Stomach (tissue), 8 donors: ENCODE measurements at regions not wholly inside any gene's neighbourhood (a gene's known extent, or its start where the extent isn't known, plus 50 kb on each side); places are given as distances from the start of the nearest gene placed in this dataset.

Source experiments
- DNase-seq, 2 donors: peaks; one replicate each; pipeline versions ENCODE4 v3.0.0 to v3.0.0-alpha.2; 2013 to 2019
- H3K27ac ChIP-seq, 5 donors: fragments of 200-600 bp in 4 of 5; sonication (generic) in 4 of 5; one replicate each; pipeline ENCODE4 v1.5.1; 2013 to 2019; ENCODE audit warnings: mild to moderate bottlenecking in 1 of 5, moderate library complexity in 1 of 5
- H3K27me3 ChIP-seq, 3 donors: fragments of 200-600 bp; sonication (generic); one replicate each; pipeline ENCODE4 v1.5.1; 2017 to 2019; ENCODE audit warnings: mixed run types in 1 of 3
- H3K36me3 ChIP-seq, 4 donors: fragments of 200-600 bp; sonication (generic); 1 replicate in 3 of 4; 2 replicates in 1 of 4; pipeline ENCODE4 v1.5.1; 2016 to 2019
- H3K4me1 ChIP-seq, 4 donors: fragments of 200-600 bp; sonication (generic); one replicate each; pipeline ENCODE4 v1.5.1; 2016 to 2019
- H3K4me3 ChIP-seq, 4 donors: fragments of 200-600 bp; sonication (generic) in 3 of 4; one replicate each; pipeline ENCODE4 v1.5.1; 2016 to 2019; ENCODE audit warnings: mild to moderate bottlenecking in 1 of 4
- H3K9me3 ChIP-seq, 4 donors: fragments of 200-600 bp; sonication (generic); one replicate each; pipeline ENCODE4 v1.5.1; 2016 to 2019
- EP300 ChIP-seq: sonication (generic); formaldehyde crosslinking; IDR thresholded peaks from one replicate; pipeline ENCODE4 v1.6.1; 2017; ENCODE audit warnings: antibody characterized with exemption
- POLR2A ChIP-seq, 4 donors: fragments of 450-650 bp; IDR thresholded peaks; one replicate each; pipeline ENCODE4 v1.6.1; 2016; ENCODE audit warnings: antibody characterized with exemption in 4 of 4, control low read depth in 2 of 4, mild to moderate bottlenecking in 1 of 4, moderate library complexity in 1 of 4
- POLR2AphosphoS5 ChIP-seq, 3 donors: sonication (generic); formaldehyde crosslinking; IDR thresholded peaks; one replicate each; pipeline ENCODE4 v1.6.1; 2016; ENCODE audit warnings: antibody characterized with exemption in 3 of 3
- WGBS, 5 donors: extraction: QIAGEN DNeasy Blood & Tissue Kit in 3 of 5; methylation state at CpG; one replicate each; pipeline versions ENCODE4 v1.1.5 to v1.1.7; 2013 to 2018; 5-methylcytosine and 5-hydroxymethylcytosine counted together
- intact Hi-C: fragments of 100-400 bp; cut with DNase I; formaldehyde crosslinking; loops from one replicate; pipeline ENCODE4 v1.15.1; 2023; ENCODE audit warnings: low total_unique reads
- TF ChIP-seq, protein P1 (sequence below), 7 experiments: fragments of 450-650 bp in 4 of 7; fragments of 200-600 bp in 3 of 7; sonication (generic) in 3 of 7; IDR thresholded peaks; one replicate each; pipeline ENCODE4 v1.5.1; 2016 to 2019; ENCODE audit warnings: antibody characterized with exemption in 7 of 7, control low read depth in 2 of 7, mild to moderate bottlenecking in 1 of 7
- donor health status: healthy with polysubstance abuse.
- donor health status: Bipolar disorder and iron deficiency.
- donor health status: healthy.

DNA sequence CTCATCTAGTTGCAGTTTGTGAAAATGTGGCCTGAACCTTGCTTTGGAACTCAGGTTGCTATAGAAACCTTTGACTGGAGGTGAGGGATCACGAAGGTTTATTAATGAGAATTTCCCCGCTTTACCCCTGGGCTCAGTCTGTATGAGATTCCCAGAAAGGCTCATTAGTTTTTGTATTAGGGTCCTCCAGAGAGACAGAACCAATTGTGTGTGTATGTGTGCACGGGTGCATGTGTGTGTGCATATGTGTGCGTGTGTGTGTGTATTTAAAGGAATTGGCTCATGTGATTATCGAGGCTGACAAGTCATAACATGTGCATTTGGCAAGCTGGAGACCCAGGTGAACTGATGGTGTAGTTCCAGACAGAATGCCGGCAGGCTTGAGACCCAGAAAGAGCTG, 113.8 kb upstream of the DLX2 start:
- TF ChIP-seq POLR2A (IDR thresholded peaks at IDR 0.05) (no peak), POLR2AphosphoS5 (IDR thresholded peaks at IDR 0.05) (no peak)
- TF ChIP-seq, protein P1, sequence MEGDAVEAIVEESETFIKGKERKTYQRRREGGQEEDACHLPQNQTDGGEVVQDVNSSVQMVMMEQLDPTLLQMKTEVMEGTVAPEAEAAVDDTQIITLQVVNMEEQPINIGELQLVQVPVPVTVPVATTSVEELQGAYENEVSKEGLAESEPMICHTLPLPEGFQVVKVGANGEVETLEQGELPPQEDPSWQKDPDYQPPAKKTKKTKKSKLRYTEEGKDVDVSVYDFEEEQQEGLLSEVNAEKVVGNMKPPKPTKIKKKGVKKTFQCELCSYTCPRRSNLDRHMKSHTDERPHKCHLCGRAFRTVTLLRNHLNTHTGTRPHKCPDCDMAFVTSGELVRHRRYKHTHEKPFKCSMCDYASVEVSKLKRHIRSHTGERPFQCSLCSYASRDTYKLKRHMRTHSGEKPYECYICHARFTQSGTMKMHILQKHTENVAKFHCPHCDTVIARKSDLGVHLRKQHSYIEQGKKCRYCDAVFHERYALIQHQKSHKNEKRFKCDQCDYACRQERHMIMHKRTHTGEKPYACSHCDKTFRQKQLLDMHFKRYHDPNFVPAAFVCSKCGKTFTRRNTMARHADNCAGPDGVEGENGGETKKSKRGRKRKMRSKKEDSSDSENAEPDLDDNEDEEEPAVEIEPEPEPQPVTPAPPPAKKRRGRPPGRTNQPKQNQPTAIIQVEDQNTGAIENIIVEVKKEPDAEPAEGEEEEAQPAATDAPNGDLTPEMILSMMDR (IDR thresholded peaks at IDR 0.05) = no peak
- WGBS, 5 donors = 83 to 90% (median 86%) methylated on average over 6 of the region's 6 CpGs
- no peaks in the 10 kb centered on the region for H3K36me3 ChIP-seq

DNA sequence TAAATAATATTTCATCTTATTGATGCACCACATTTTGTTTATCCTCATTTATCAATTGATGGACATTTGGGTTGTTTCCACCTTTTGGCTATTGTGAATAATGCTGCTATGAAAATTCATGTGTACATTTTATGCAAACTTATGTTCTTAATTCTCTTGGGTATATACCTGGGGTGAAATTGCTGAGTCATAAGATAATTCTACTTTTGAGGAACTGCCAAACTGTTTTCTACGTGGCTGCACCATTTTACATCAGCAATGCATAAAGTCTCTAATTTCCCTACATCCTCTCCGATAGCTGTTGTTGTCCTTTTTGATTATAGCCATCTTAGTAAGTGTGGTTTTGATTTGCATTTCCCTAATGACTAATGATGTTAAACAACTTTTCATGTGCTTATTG, 116.5 kb upstream of the DLX2 start:
- no peak for TF ChIP-seq POLR2AphosphoS5 (IDR thresholded peaks at IDR 0.05)
- TF ChIP-seq, protein P1 (IDR thresholded peaks at IDR 0.05) = no peak
- no peak for TF ChIP-seq POLR2A (IDR thresholded peaks at IDR 0.05)
- no peak for TF ChIP-seq EP300
- Histone ChIP-seq H3K4me1 (peaks cover 0 to 7% (median 0%) of the 10 kb centered on the region in 4 donors), H3K9me3 (no peaks in the 10 kb centered on the region), H3K4me3 (no peak overlapping the region), H3K36me3 (no peaks in the 10 kb centered on the region), H3K27me3 (no peaks in the 10 kb centered on the region), H3K27ac (no peak overlapping the region)
- WGBS, 5 donors = 57 to 76% (median 64%) methylated on average over 2 of the region's 2 CpGs
- no peak for DNase-seq
- intact Hi-C loops = no loop called here

More for the DNA sequence above, 113.8 kb upstream of the DLX2 start:
- Histone ChIP-seq H3K4me1 (no peaks in the 10 kb centered on the region), H3K27me3 (no peaks in the 10 kb centered on the region), H3K4me3 (no peak overlapping the region), H3K9me3 (no peaks in the 10 kb centered on the region), H3K27ac (no peak overlapping the region)
- no peak for DNase-seq
- intact Hi-C loops = no loop called here

- Histone ChIP-seq H3K9me3 (no peaks in the 10 kb centered on the region), H3K27me3 (no peaks in the 10 kb centered on the region), H3K36me3 (no peaks in the 10 kb centered on the region), H3K4me3 (no peak overlapping the region), H3K4me1 (peaks cover 0 to 7% (median 0%) of the 10 kb centered on the region in 4 donors), H3K27ac (no peak overlapping the region)
- TF ChIP-seq POLR2AphosphoS5 (IDR thresholded peaks at IDR 0.05) = no peak
- intact Hi-C loops = no loop called here
- no peak for DNase-seq
Observed at GRCh38 chr2:172220121-172220520, 117.4 kb upstream of the DLX2 start.

DNA sequence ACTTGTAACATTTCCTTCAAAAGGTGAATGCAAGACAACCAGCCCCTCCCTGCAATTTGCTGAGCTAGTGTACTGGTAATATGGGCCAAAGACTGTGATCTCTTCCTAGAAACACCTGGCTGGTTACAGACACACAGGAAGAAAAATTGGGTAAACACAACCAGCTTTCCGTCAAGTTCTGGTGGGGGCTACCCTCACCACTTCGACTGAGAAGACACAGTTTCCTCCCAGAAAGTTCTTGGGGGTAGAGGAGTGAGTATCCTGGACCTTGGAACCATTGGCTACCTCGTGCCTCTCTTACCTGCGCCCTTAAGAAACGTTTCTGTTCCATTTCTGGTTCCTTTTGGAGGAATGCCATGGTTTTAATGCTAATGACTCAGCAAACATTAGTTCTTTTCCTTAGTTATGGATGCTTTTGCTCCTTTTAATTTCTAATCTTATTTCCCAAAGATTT, 120.9 kb upstream of the DLX2 start:
- Histone ChIP-seq H3K4me3 (no peak overlapping the region), H3K4me1 (peaks cover 6 to 41% (median 16%) of the 10 kb centered on the region in 4 donors), H3K27ac (no peak overlapping the region), H3K27me3 (no peaks in the 10 kb centered on the region), H3K9me3 (no peaks in the 10 kb centered on the region), H3K36me3 (no peaks in the 10 kb centered on the region)
- peak in 1 of 2 donors; percentile 32 for DNase-seq
- no peak for TF ChIP-seq EP300
- TF ChIP-seq POLR2AphosphoS5 (IDR thresholded peaks at IDR 0.05) = no peak
- TF ChIP-seq POLR2A (IDR thresholded peaks at IDR 0.05) = no peak
- TF ChIP-seq, protein P1 (IDR thresholded peaks at IDR 0.05) = no peak
- 23 to 39% (median 30%) methylated on average over 5 of the region's 5 CpGs for WGBS, 5 donors
- intact Hi-C loops = no loop called here

DNA sequence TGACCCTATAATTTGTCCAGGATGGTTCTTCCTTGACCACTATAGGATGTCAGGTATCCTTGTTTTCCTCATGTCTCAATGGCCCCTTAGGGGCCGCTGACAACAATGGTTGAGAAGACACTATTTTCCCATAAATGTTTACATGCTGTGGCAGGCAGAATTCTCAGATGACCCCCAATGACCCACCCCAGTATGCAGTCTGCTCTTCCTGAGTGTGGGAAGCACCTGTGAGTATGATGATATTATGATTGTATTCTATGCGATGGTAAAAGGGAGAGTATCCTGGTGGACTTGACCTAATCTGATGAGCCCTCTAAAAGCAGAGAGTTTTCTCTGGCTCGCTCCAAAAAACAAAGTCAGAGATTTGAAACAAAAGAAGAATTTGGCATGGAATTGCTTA, 123.1 kb upstream of the DLX2 start:
- intact Hi-C loops = no loop called here
- Histone ChIP-seq H3K9me3 (no peaks in the 10 kb centered on the region), H3K4me3 (no peak overlapping the region), H3K27me3 (no peaks in the 10 kb centered on the region), H3K27ac (peak overlapping the region; percentile 11 to 69 (median 39)), H3K4me1 (peaks cover 13 to 48% (median 28%) of the 10 kb centered on the region in 4 donors), H3K36me3 (no peaks in the 10 kb centered on the region)
- WGBS, 5 donors = 58 to 82% (median 79%) methylated on average over 3 of the region's 3 CpGs
- no peak for DNase-seq
- TF ChIP-seq EP300 (no peak), POLR2AphosphoS5 (IDR thresholded peaks at IDR 0.05) (no peak), POLR2A (IDR thresholded peaks at IDR 0.05) (no peak)
- TF ChIP-seq, protein P1 (IDR thresholded peaks at IDR 0.05) = no peak
